Retina (tissue), 1 donor: ENCODE measurements at regions not wholly inside any gene's neighbourhood (a gene's known extent, or its start where the extent isn't known, plus 50 kb on each side); places are given as distances from the start of the nearest gene placed in this dataset.

Experiments
- DNase-seq: peaks from one replicate; pipeline ENCODE4 v3.0.0-alpha.2; 2016

- DNase-seq = no peak
Observed at GRCh38 chr6:105901583-105901982, 184.6 kb upstream of the PRDM1 start.

- no peak for DNase-seq
Observed at GRCh38 chr6:105900125-105900937, 185.8 kb upstream of the PRDM1 start.

- no peak for DNase-seq
Observed at GRCh38 chr6:105898286-105898685, 187.8 kb upstream of the PRDM1 start.

GRCh38 chr6:105897131-105897530 lies 189.0 kb upstream of the PRDM1 start:
- no peak for DNase-seq

GRCh38 chr6:105896821-105897095 lies 189.4 kb upstream of the PRDM1 start:
- no peak for DNase-seq

- no peak for DNase-seq
Observed at GRCh38 chr6:105896052-105896820, 189.9 kb upstream of the PRDM1 start.

- DNase-seq = no peak
Observed at GRCh38 chr6:105894556-105894955, 191.6 kb upstream of the PRDM1 start.

- no peak for DNase-seq
Observed at GRCh38 chr6:105893741-105894140, 192.4 kb upstream of the PRDM1 start.

- no peak for DNase-seq
Observed at GRCh38 chr6:105892577-105893262, 193.4 kb upstream of the PRDM1 start.

GRCh38 chr6:105890521-105891244 lies 195.5 kb upstream of the PRDM1 start:
- DNase-seq = no peak

- DNase-seq = no peak
Observed at GRCh38 chr6:105889902-105890301, 196.2 kb upstream of the PRDM1 start.

- no peak for DNase-seq
Observed at GRCh38 chr6:105886814-105887544, 199.2 kb upstream of the PRDM1 start.

- no peak for DNase-seq
Observed at GRCh38 chr6:105886066-105886813, 199.9 kb upstream of the PRDM1 start.

GRCh38 chr6:105884426-105884825 lies 201.7 kb upstream of the PRDM1 start:
- no peak for DNase-seq

GRCh38 chr6:105884011-105884410 lies 202.1 kb upstream of the PRDM1 start:
- no peak for DNase-seq

GRCh38 chr6:105882828-105883227 lies 203.3 kb upstream of the PRDM1 start:
- no peak for DNase-seq

GRCh38 chr6:105882121-105882803 lies 203.9 kb upstream of the PRDM1 start:
- DNase-seq = no peak

GRCh38 chr6:105881608-105882007 lies 204.5 kb upstream of the PRDM1 start:
- DNase-seq = no peak

- DNase-seq = no peak
Observed at GRCh38 chr6:105880030-105880492, 206.1 kb upstream of the PRDM1 start.

- DNase-seq = no peak
Observed at GRCh38 chr6:105879146-105879545, 207.0 kb upstream of the PRDM1 start.
